PFSK-1 (cell line): ENCODE measurements at regions not wholly inside any gene's neighbourhood (a gene's known extent, or its start where the extent isn't known, plus 50 kb on each side); places are given as distances from the start of the nearest gene placed in this dataset.

Source experiments
- REST ChIP-seq, 2 experiments: IDR thresholded peaks; 2 replicates each; pipeline versions ENCODE4 v1.6.1 to v1.8.0; 2011 to 2012; ENCODE audit warnings: low read depth in 2 of 2, low read length in 2 of 2, control low read depth in 1 of 2, inconsistent platforms in 1 of 2, mild to moderate bottlenecking in 1 of 2, moderate library complexity in 1 of 2; ENCODE audit not compliant: insufficient read depth in 1 of 2
- TAF1 ChIP-seq: IDR thresholded peaks from 2 replicates; pipeline ENCODE4 v1.6.1; 2012; ENCODE audit warnings: low read length, control low read depth, borderline replicate concordance; ENCODE audit not compliant: insufficient read depth

- TF ChIP-seq TAF1, result no peak
- no peak for TF ChIP-seq REST (IDR thresholded peaks at IDR 0.05; ENCODE audit: insufficient read depth in 1 of 2, low read depth in 2 of 2, low read length in 2 of 2)
Observed at GRCh38 chr1:4169991-4170390, 269.9 kb upstream of the C1orf174 start.
